CD14-positive monocyte (primary cell): ENCODE measurements at regions not wholly inside any gene's neighbourhood (a gene's known extent, or its start where the extent isn't known, plus 50 kb on each side); places are given as distances from the start of the nearest gene placed in this dataset.

Source experiments
- DNase-seq, 3 donors: peaks; one replicate each; pipeline ENCODE4 v3.0.0-alpha.2; 2011 to 2022
- H2AFZ ChIP-seq: 2 replicates; pipeline ENCODE4 v1.6.0; 2012; ENCODE audit warnings: mild to moderate bottlenecking, low read depth, low read length, inconsistent platforms; ENCODE audit not compliant: insufficient read depth, poor library complexity, severe bottlenecking
- H3K27ac ChIP-seq, 2 donors: 1 replicate in 1 of 2; 2 replicates in 1 of 2; pipeline ENCODE4 v1.5.1; 2012 to 2013; ENCODE audit warnings: low read length in 2 of 2, control low read depth in 1 of 2, inconsistent platforms in 1 of 2, low read depth in 1 of 2, mild to moderate bottlenecking in 1 of 2
- H3K27me3 ChIP-seq, 2 donors: one replicate each; pipeline versions ENCODE4 v1.6.0 to v1.6.1; 2011 to 2013; ENCODE audit warnings: low read length in 2 of 2; ENCODE audit not compliant: control insufficient read depth in 2 of 2, insufficient read depth in 2 of 2
- H3K36me3 ChIP-seq, 2 donors: replicated peaks in 1 of 2; 1 replicate in 1 of 2; 2 replicates in 1 of 2; pipeline versions ENCODE4 v1.5.1 to v1.6.1; 2012 to 2013; ENCODE audit warnings: low read length in 2 of 2, control low read depth in 1 of 2, inconsistent platforms in 1 of 2, mild to moderate bottlenecking in 1 of 2; ENCODE audit not compliant: insufficient read depth in 2 of 2, control insufficient read depth in 1 of 2
- H3K4me1 ChIP-seq, 2 donors: 1 replicate in 1 of 2; 2 replicates in 1 of 2; pipeline versions ENCODE4 v1.5.1 to v1.6.1; 2012 to 2013; ENCODE audit warnings: low read length in 2 of 2, control low read depth in 1 of 2, inconsistent platforms in 1 of 2, mild to moderate bottlenecking in 1 of 2, moderate library complexity in 1 of 2; ENCODE audit not compliant: insufficient read depth in 2 of 2, control insufficient read depth in 1 of 2
- H3K4me2 ChIP-seq: replicated peaks from 2 replicates; pipeline ENCODE3; 2012; ENCODE audit warnings: low read length, moderate library complexity, mild to moderate bottlenecking; ENCODE audit not compliant: poor library complexity, severe bottlenecking; ENCODE audit errors: extremely low read depth
- H3K4me3 ChIP-seq, 3 experiments: fragments of 200-600 bp in 1 of 3; sonication (generic) in 1 of 3; replicated peaks in 1 of 3; 1 replicate in 2 of 3; 2 replicates in 1 of 3; pipeline ENCODE4 v1.5.1; 2011 to 2013; ENCODE audit warnings: low read length in 3 of 3, mild to moderate bottlenecking in 3 of 3, control low read depth in 2 of 3, low read depth in 2 of 3, inconsistent platforms in 1 of 3, moderate library complexity in 1 of 3
- H3K79me2 ChIP-seq: 2 replicates; pipeline ENCODE4 v1.6.0; 2012; ENCODE audit warnings: mild to moderate bottlenecking, control low read depth, inconsistent platforms, low read length, moderate library complexity; ENCODE audit not compliant: insufficient read depth
- H3K9ac ChIP-seq: 2 replicates; pipeline ENCODE4 v1.6.0; 2017; ENCODE audit warnings: low read length, mild to moderate bottlenecking; ENCODE audit not compliant: insufficient read depth, poor library complexity, severe bottlenecking
- H3K9me3 ChIP-seq, 2 donors: replicated peaks in 1 of 2; 1 replicate in 1 of 2; 2 replicates in 1 of 2; pipeline versions ENCODE4 v1.5.1 to v1.6.1; 2012 to 2013; ENCODE audit warnings: low read length in 2 of 2, control low read depth in 1 of 2; ENCODE audit not compliant: control insufficient read depth in 1 of 2, insufficient read depth in 1 of 2
- H4K20me1 ChIP-seq: 2 replicates; pipeline ENCODE4 v1.6.0; 2012; ENCODE audit warnings: mild to moderate bottlenecking, low read length, control low read depth, moderate library complexity; ENCODE audit not compliant: insufficient read depth
- H3K27ac Mint-ChIP-seq, 7 donors: one replicate each; pipeline ENCODE4 v1.8.0; 2020; ENCODE audit warnings: mild to moderate bottlenecking in 7 of 7, mixed read lengths in 7 of 7, moderate library complexity in 6 of 7, inconsistent platforms in 2 of 7
- H3K27me3 Mint-ChIP-seq, 3 donors: one replicate each; pipeline ENCODE4 v1.8.0; 2021 to 2022; ENCODE audit warnings: low read depth in 3 of 3, mild to moderate bottlenecking in 3 of 3, mixed read lengths in 3 of 3, moderate library complexity in 3 of 3, inconsistent platforms in 1 of 3
- H3K36me3 Mint-ChIP-seq, 2 donors: one replicate each; pipeline ENCODE4 v1.8.0; 2020; ENCODE audit warnings: mixed read lengths in 2 of 2, inconsistent platforms in 1 of 2, mild to moderate bottlenecking in 1 of 2
- H3K4me1 Mint-ChIP-seq: one replicate; pipeline ENCODE4 v1.8.0; 2020; ENCODE audit warnings: mild to moderate bottlenecking, mixed read lengths
- H3K4me3 Mint-ChIP-seq, 2 donors: one replicate each; pipeline ENCODE4 v1.8.0; 2020; ENCODE audit warnings: mild to moderate bottlenecking in 2 of 2, mixed read lengths in 2 of 2, moderate library complexity in 1 of 2
- H3K9me3 Mint-ChIP-seq, 7 donors: one replicate each; pipeline ENCODE4 v1.8.0; 2020 to 2022; ENCODE audit warnings: mixed read lengths in 7 of 7, mild to moderate bottlenecking in 6 of 7, moderate library complexity in 6 of 7, inconsistent platforms in 2 of 7
- WGBS: methylation state at CpG from one replicate; pipeline ENCODE4 v1.1.5; 2013; ENCODE audit warnings: missing lambda C conversion rate; ENCODE audit not compliant: insufficient coverage; 5-methylcytosine and 5-hydroxymethylcytosine counted together
- intact Hi-C, 2 donors: fragments of 100-400 bp; cut with micrococcal nuclease; formaldehyde crosslinking; loops; one replicate each; pipeline versions ENCODE4 v1.15.0 to v1.15.1; 2023
- TF ChIP-seq, protein P1 (sequence below): fragments of 200-600 bp; IDR thresholded peaks from one replicate; pipeline ENCODE4 v1.8.0; 2022; ENCODE audit warnings: antibody characterized with exemption, mild to moderate bottlenecking

DNA sequence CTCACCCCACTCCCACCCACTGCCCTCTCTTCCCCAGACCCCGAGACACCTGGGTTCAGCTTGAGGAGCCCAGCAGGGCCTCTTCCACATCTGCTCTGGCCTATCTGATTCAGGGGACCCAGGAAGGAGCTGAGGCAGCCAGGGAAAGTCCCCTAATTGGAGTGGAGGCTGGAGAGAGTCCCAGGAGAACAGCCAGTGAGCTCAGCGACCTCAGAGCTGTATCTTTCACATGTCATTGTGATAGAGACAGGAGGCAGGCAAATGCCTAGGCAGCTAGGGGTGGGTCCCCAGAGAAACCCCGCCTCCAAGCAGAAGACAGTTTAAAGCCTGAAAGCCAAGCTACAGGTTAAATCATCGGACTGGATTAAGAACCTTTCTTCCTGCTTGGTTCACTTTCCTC is 122.7 kb downstream of the MATN1 start:
- no peaks in the 10 kb centered on the region for H3K4me1 Mint-ChIP-seq
- no peak overlapping the region for H3K4me2 ChIP-seq
- H2AFZ ChIP-seq, result no peak overlapping the region
- H3K79me2 ChIP-seq, result no peaks in the 10 kb centered on the region
- no peak overlapping the region for H3K27ac Mint-ChIP-seq
- TF ChIP-seq, protein P1, sequence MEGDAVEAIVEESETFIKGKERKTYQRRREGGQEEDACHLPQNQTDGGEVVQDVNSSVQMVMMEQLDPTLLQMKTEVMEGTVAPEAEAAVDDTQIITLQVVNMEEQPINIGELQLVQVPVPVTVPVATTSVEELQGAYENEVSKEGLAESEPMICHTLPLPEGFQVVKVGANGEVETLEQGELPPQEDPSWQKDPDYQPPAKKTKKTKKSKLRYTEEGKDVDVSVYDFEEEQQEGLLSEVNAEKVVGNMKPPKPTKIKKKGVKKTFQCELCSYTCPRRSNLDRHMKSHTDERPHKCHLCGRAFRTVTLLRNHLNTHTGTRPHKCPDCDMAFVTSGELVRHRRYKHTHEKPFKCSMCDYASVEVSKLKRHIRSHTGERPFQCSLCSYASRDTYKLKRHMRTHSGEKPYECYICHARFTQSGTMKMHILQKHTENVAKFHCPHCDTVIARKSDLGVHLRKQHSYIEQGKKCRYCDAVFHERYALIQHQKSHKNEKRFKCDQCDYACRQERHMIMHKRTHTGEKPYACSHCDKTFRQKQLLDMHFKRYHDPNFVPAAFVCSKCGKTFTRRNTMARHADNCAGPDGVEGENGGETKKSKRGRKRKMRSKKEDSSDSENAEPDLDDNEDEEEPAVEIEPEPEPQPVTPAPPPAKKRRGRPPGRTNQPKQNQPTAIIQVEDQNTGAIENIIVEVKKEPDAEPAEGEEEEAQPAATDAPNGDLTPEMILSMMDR, result no peak
- DNase-seq, result no peak
- H3K4me3 Mint-ChIP-seq, result no peak overlapping the region
- H3K4me3 ChIP-seq, result no peak overlapping the region
- WGBS, result 92% methylated on average over 3 of the region's 4 CpGs
- H3K4me1 ChIP-seq, result no peaks in the 10 kb centered on the region
- no peaks in the 10 kb centered on the region for H3K36me3 Mint-ChIP-seq
- H3K9me3 Mint-ChIP-seq, result peaks cover 0 to 3% (median 0%) of the 10 kb centered on the region in 7 donors
- H3K27me3 ChIP-seq, result no peaks in the 10 kb centered on the region
- no peaks in the 10 kb centered on the region for H4K20me1 ChIP-seq
- H3K27me3 Mint-ChIP-seq, result peaks cover 7 to 10% (median 9%) of the 10 kb centered on the region in 3 donors
- intact Hi-C loops, result no loop called here
- no peaks in the 10 kb centered on the region for H3K9me3 ChIP-seq
- no peak overlapping the region for H3K9ac ChIP-seq
- H3K27ac ChIP-seq, result no peak overlapping the region
- no peaks in the 10 kb centered on the region for H3K36me3 ChIP-seq

DNA sequence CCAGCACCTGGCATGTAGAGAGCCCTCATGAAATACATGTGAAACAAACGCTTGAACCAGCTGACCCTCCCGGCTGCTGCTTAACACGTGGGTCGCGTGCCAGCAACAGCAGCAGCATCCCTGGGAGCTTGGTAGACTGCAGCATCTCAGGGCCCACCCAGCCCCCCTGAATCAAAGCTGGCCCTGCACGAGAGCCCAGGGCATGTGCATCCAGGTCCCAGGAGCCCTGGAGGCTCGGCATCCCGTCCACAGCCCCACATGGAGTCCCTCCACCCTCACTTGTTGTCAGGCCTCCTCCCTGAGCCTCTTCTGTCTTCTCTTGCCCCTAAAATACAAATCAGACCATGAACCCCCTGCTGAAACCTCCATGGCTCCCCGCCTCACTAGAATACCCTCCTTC is 123.1 kb downstream of the MATN1 start:
- TF ChIP-seq, protein P1, result no peak

More for the DNA sequence above, 123.1 kb downstream of the MATN1 start:
- WGBS, result 81% methylated on average over 9 of the region's 9 CpGs
- H3K4me1 ChIP-seq, result no peaks in the 10 kb centered on the region
- H3K36me3 Mint-ChIP-seq, result no peaks in the 10 kb centered on the region
- intact Hi-C loops, result no loop called here
- no peak overlapping the region for H3K9ac ChIP-seq
- H4K20me1 ChIP-seq, result no peaks in the 10 kb centered on the region
- no peak overlapping the region for H3K27ac Mint-ChIP-seq
- no peak overlapping the region for H3K27ac ChIP-seq
- H3K4me1 Mint-ChIP-seq, result no peaks in the 10 kb centered on the region
- H3K4me3 Mint-ChIP-seq, result no peak overlapping the region
- no peak for DNase-seq
- peaks cover 9 to 10% (median 10%) of the 10 kb centered on the region in 3 donors for H3K27me3 Mint-ChIP-seq
- H3K79me2 ChIP-seq, result no peaks in the 10 kb centered on the region
- H3K4me3 ChIP-seq, result no peak overlapping the region
- no peaks in the 10 kb centered on the region for H3K27me3 ChIP-seq
- no peaks in the 10 kb centered on the region for H3K36me3 ChIP-seq
- H2AFZ ChIP-seq, result no peak overlapping the region
- H3K4me2 ChIP-seq, result no peak overlapping the region
- peaks cover 0 to 3% (median 0%) of the 10 kb centered on the region in 7 donors for H3K9me3 Mint-ChIP-seq
- H3K9me3 ChIP-seq, result no peaks in the 10 kb centered on the region
